Pancreas (tissue), 10 donors: ENCODE measurements at regions not wholly inside any gene's neighbourhood (a gene's known extent, or its start where the extent isn't known, plus 50 kb on each side); places are given as distances from the start of the nearest gene placed in this dataset.

Experiments used
- ATAC-seq, 4 donors: fragments of 200-7000 bp; cut with Tn5 transposase; one replicate each; pipeline versions ENCODE4 v1.8.0 to v1.9.1; 2020; ENCODE audit warnings: mild to moderate bottlenecking in 4 of 4, moderate library complexity in 4 of 4
- DNase-seq, 6 donors: peaks; one replicate each; pipeline ENCODE4 v3.0.0-alpha.2; 2020
- FAIRE-seq: peaks from 2 replicates; lab custom pipeline; 2012; peaks lifted over from hg19 to GRCh38; lab: Jason Lieb, UNC
- H3K27ac ChIP-seq, 4 donors: fragments of 200-600 bp; sonication (generic); 1 replicate in 3 of 4; 2 replicates in 1 of 4; pipeline versions ENCODE4 v1.5.0 to v1.8.0; 2020
- H3K27me3 ChIP-seq, 4 donors: fragments of 200-600 bp; one replicate each; pipeline ENCODE4 v1.8.0; 2021
- H3K36me3 ChIP-seq, 3 donors: fragments of 200-600 bp; sonication (generic) in 1 of 3; one replicate each; pipeline versions ENCODE4 v1.5.0 to v1.8.0; 2020 to 2021
- H3K4me1 ChIP-seq, 3 donors: fragments of 200-600 bp; one replicate each; pipeline ENCODE4 v1.8.0; 2021
- H3K4me3 ChIP-seq, 4 donors: fragments of 200-600 bp; sonication (generic) in 2 of 4; one replicate each; pipeline versions ENCODE4 v1.5.0 to v1.8.0; 2020 to 2021
- H3K9me3 ChIP-seq, 4 donors: fragments of 200-600 bp; one replicate each; pipeline ENCODE4 v1.8.0; 2021
- CTCF ChIP-seq, 4 donors: fragments of 200-600 bp; sonication (generic) in 3 of 4; IDR thresholded peaks; one replicate each; pipeline versions ENCODE4 v1.5.0 to v1.8.0; 2021; ENCODE audit warnings: antibody characterized with exemption in 4 of 4
- WGBS, 2 donors: extraction: QIAGEN DNeasy Blood & Tissue Kit; methylation state at CpG; one replicate each; pipeline ENCODE4 v1.1.7; 2013; 5-methylcytosine and 5-hydroxymethylcytosine counted together
- intact Hi-C, 3 donors: fragments of 100-400 bp; cut with DNase I; formaldehyde crosslinking; loops; one replicate each; pipeline versions ENCODE4 v1.11.1 to v1.14.2; 2022
- donor health status: healthy with polysubstance abuse.
- donor health status: DM: no; HTN: no; CAD: no; lungs with moderate emphysema.
- donor health status: DM: no; HTN: no; CAD: no.
- donor health status: control.
- donor health status: control.
- donor health status: Bipolar disorder and iron deficiency.
- donor health status: DM: yes; HTN: yes; CAD: no.
- donor health status: DM: no; HTN: no; CAD: no.
- donor health status: DM: no; HTN: no; CAD: no.
- donor health status: DM: yes; HTN: yes; CAD: no.

- no peaks in the 10 kb centered on the region for H3K27me3 ChIP-seq
- intact Hi-C loops, result no loop called here
- H3K36me3 ChIP-seq, result no peaks in the 10 kb centered on the region
- ATAC-seq, result no peak
- no peak for FAIRE-seq
- H3K4me1 ChIP-seq, result no peaks in the 10 kb centered on the region
- WGBS, 2 donors, result 66 to 72% methylated on average over 3 of the region's 3 CpGs
- DNase-seq, result no peak
- H3K4me3 ChIP-seq, result no peak overlapping the region
- H3K9me3 ChIP-seq, result no peaks in the 10 kb centered on the region
- H3K27ac ChIP-seq, result no peak overlapping the region
- TF ChIP-seq CTCF (IDR thresholded peaks at IDR 0.05), result no peak
Measured at GRCh38 chr11:111172321-111172862, 73.1 kb upstream of the POU2AF2 start.

GRCh38 chr11:111170761-111171379 is 74.7 kb upstream of the POU2AF2 start:
- no peaks in the 10 kb centered on the region for H3K27me3 ChIP-seq
- TF ChIP-seq CTCF (IDR thresholded peaks at IDR 0.05), result no peak
- no peaks in the 10 kb centered on the region for H3K9me3 ChIP-seq
- FAIRE-seq, result no peak
- DNase-seq, result no peak
- H3K4me1 ChIP-seq, result no peaks in the 10 kb centered on the region
- no peaks in the 10 kb centered on the region for H3K36me3 ChIP-seq
- no peak for ATAC-seq
- no peak overlapping the region for H3K4me3 ChIP-seq
- intact Hi-C loops, result no loop called here
- 72 to 79% methylated on average over 11 of the region's 11 CpGs for WGBS, 2 donors
- no peak overlapping the region for H3K27ac ChIP-seq

GRCh38 chr11:111169367-111169766 is 76.2 kb upstream of the POU2AF2 start:
- FAIRE-seq (no peak), DNase-seq (no peak), ATAC-seq (no peak)
- Histone ChIP-seq H3K27me3 (no peaks in the 10 kb centered on the region), H3K27ac (no peak overlapping the region), H3K9me3 (no peaks in the 10 kb centered on the region), H3K4me1 (no peaks in the 10 kb centered on the region), H3K36me3 (no peaks in the 10 kb centered on the region), H3K4me3 (no peak overlapping the region)
- WGBS, 2 donors, result 82 to 83% methylated on average over 5 of the region's 5 CpGs
- no peak for TF ChIP-seq CTCF (IDR thresholded peaks at IDR 0.05)
- intact Hi-C loops, result no loop called here

GRCh38 chr11:111168871-111169270 is 76.7 kb upstream of the POU2AF2 start:
- H3K27ac ChIP-seq, result no peak overlapping the region
- H3K36me3 ChIP-seq, result no peaks in the 10 kb centered on the region
- no peak overlapping the region for H3K4me3 ChIP-seq
- H3K4me1 ChIP-seq, result no peaks in the 10 kb centered on the region
- DNase-seq (no peak), ATAC-seq (no peak), FAIRE-seq (no peak)
- H3K27me3 ChIP-seq, result no peaks in the 10 kb centered on the region
- no peaks in the 10 kb centered on the region for H3K9me3 ChIP-seq
- 83 to 89% methylated on average over 2 of the region's 2 CpGs for WGBS, 2 donors
- no peak for TF ChIP-seq CTCF (IDR thresholded peaks at IDR 0.05)
- intact Hi-C loops, result no loop called here

- no peak for TF ChIP-seq CTCF (IDR thresholded peaks at IDR 0.05)
- ATAC-seq, result no peak
- H3K9me3 ChIP-seq, result no peaks in the 10 kb centered on the region
- no peaks in the 10 kb centered on the region for H3K36me3 ChIP-seq
- no peak overlapping the region for H3K27ac ChIP-seq
- no peak overlapping the region for H3K4me3 ChIP-seq
- WGBS, 2 donors, result 91 to 95% methylated on average over 2 of the region's 2 CpGs
- intact Hi-C loops, result no loop called here
- no peak for FAIRE-seq
- no peaks in the 10 kb centered on the region for H3K27me3 ChIP-seq
- DNase-seq, result no peak
- H3K4me1 ChIP-seq, result no peaks in the 10 kb centered on the region
Measured at GRCh38 chr11:111167666-111168065, 77.9 kb upstream of the POU2AF2 start.
